GM13977 (cell line): ENCODE measurements at regions not wholly inside any gene's neighbourhood (a gene's known extent, or its start where the extent isn't known, plus 50 kb on each side); places are given as distances from the start of the nearest gene placed in this dataset.
"Not testable (repeated sequence)": the region's sequence is repeated elsewhere in the genome, so short reads cannot be mapped to it uniquely, and the experiment has no call there.

Experiments used
- DNase-seq: peaks from one replicate; pipeline ENCODE4 v3.0.0; 2012; ENCODE audit warnings: low spot score
- in situ Hi-C: fragments of 300-500 bp; cut with MboI; formaldehyde crosslinking; loops from one replicate; pipeline ENCODE4 v1.12.0; 2022; ENCODE audit warnings: low sequenced_read_pairs, low pct_unique_long_range_greater_than_20kb, mixed read lengths, inconsistent platforms; ENCODE audit not compliant: unreplicated experiment
- TF ChIP-seq, protein P1 (sequence below): IDR thresholded peaks from 2 replicates; pipeline ENCODE4 v1.5.1; 2012; ENCODE audit warnings: mild to moderate bottlenecking, control low read depth; ENCODE audit not compliant: insufficient read depth; ENCODE audit errors: extremely low read depth, missing control alignments

DNA sequence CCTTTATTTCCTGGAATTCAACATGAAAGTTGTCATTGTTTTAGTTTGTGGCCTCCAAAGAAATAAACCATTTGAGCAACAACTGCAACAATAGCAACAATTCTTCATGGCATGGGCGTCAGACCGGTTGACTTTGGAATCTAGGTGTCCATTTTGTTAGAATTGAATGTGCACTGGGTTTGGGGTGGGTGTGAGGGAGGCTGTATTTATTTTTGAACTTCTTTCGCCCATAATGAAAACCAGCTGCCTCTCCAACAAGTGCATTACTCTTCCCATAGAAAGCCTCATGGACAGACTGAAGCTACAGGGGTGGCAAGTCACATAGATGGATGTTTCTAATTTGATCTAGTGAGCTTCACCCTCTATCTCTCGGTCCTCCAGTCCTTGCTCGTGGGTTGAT lies 85.4 kb downstream of the ADAMTS15 start:
- TF ChIP-seq, protein P1, sequence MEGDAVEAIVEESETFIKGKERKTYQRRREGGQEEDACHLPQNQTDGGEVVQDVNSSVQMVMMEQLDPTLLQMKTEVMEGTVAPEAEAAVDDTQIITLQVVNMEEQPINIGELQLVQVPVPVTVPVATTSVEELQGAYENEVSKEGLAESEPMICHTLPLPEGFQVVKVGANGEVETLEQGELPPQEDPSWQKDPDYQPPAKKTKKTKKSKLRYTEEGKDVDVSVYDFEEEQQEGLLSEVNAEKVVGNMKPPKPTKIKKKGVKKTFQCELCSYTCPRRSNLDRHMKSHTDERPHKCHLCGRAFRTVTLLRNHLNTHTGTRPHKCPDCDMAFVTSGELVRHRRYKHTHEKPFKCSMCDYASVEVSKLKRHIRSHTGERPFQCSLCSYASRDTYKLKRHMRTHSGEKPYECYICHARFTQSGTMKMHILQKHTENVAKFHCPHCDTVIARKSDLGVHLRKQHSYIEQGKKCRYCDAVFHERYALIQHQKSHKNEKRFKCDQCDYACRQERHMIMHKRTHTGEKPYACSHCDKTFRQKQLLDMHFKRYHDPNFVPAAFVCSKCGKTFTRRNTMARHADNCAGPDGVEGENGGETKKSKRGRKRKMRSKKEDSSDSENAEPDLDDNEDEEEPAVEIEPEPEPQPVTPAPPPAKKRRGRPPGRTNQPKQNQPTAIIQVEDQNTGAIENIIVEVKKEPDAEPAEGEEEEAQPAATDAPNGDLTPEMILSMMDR, result no peak
- in situ Hi-C loops, result no loop called here
- DNase-seq, result no peak

DNA sequence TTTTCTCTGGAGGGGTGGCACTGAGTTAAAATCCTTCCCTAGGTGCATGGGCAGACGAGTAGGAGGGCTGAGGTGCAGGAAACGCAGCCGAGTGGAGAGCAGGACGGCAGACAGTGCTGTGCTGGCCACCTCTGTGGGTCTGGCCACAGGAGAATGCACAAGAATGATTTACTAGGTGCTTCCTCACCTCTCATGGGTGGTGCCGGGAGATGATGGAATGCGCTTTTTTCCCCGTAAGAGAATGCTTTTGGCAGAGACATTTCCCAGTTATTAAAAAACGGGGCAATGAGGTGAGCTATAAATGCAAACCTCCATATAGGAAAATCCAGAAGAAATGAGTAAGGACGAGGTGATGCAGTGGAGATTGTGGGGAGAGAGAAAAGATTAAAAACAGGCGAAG lies 86.1 kb downstream of the ADAMTS15 start:
- TF ChIP-seq, protein P1, result no peak
- in situ Hi-C loops, result no loop called here
- no peak for DNase-seq

DNA sequence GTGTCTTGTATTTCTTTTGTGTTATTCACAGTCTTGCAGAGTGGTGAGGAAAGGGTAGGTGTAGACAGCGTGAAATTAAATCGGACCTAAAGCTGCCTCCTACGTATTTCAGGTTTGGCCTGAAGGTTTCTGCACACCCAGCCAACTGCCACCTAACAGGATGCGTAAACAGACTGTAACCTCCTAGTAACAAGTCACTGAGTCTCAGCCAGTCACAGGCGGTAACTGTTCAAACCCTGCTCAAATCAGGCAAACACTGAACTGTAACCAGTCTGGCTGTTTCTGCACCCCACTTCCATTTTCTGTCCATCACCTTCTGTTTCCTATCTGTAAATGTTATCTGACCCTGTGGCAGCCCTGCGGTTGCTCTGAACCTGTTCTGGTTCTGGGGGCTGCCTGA lies 87.1 kb downstream of the ADAMTS15 start:
- DNase-seq, result no peak
- TF ChIP-seq, protein P1, result no peak
- in situ Hi-C loops, result no loop called here

DNA sequence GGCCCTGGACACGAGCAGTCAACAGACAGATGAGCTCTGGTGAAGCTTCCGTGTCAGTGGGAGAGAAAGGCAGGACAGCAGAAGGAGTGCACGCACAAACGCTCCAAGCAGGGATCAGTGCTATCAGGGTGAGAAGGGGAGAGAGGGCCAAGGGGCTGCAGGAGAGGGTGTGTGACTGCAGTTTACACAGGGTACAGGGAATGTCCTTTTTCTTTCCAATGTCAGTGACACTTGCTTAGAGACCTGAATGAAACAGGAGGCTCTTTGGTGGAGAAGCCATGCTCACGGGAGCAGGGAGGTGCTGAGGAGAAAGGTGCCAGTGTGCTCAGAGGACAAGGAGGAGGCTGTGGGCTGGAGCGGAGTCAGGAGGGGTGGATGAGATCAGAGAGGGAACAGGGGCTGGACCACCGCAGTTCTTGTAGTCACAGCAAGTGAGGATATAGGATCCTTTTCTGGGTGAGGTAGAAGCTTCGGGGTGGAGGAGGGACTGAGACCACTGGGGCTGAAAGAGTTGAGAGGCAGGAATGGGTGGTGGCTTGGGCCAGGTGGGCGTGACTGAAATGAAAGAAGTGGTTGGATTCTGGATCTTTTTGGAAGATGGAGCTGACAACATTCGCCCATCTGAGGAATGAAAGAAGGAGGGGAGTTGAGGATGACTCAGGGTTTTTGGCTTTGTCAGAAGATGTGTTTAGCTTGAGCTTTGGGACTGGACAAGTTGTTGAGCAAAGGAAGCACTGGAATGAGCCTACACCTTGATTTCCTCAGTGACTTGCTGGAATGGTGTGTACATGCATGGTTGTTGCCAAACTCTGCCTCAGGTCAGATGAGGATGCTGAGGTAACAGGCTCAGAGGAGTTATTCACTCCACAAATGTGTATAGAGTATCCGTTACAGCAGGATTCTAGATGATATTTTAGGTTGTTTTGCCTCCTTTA lies 87.9 kb downstream of the ADAMTS15 start:
- DNase-seq, result no peak
- in situ Hi-C loops, result no loop called here

DNA sequence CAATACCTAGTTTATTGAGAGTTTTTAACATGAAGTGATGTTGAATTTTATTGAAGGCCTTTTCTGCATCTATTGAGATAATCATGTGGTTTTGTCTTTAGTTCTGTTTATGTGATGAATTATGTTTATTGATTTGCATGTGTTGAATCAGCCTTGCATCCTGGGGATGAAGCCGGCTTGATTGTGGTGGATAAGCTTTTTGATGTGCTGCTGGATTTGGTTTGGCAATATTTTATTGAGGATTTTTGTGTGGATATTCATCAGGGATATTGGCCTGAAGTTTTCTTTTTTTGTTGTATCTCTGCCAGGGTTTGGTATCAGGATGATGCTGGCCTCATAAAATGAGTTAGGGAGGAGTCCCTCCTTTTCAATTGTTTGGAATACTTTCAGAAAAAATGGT lies 91.2 kb downstream of the ADAMTS15 start:
- in situ Hi-C loops, DNase-seq: not testable (repeated sequence)

More for the DNA sequence above, 87.9 kb downstream of the ADAMTS15 start:
- TF ChIP-seq, protein P1, result no peak

DNA sequence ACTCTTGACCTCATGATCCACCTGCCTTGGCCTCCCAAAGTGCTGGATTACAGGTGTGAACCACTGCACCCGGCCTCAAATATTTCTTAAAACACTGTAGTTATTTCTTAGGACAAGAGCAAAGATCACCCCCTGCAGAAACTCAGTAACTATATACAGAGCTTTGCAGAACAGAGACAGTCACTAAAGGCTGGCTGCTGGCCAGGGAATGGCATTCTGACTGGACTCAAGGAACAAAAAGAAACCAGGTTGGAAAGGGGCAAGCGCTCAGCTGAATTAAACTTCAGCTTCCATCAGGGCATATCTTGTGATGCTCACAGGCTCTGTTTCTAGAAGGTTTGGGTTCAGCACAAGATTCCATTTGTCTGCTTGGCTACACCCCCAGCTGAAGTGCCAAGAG lies 95.8 kb downstream of the ADAMTS15 start:
- TF ChIP-seq, protein P1, result no peak
- in situ Hi-C loops, result no loop called here
- no peak for DNase-seq

DNA sequence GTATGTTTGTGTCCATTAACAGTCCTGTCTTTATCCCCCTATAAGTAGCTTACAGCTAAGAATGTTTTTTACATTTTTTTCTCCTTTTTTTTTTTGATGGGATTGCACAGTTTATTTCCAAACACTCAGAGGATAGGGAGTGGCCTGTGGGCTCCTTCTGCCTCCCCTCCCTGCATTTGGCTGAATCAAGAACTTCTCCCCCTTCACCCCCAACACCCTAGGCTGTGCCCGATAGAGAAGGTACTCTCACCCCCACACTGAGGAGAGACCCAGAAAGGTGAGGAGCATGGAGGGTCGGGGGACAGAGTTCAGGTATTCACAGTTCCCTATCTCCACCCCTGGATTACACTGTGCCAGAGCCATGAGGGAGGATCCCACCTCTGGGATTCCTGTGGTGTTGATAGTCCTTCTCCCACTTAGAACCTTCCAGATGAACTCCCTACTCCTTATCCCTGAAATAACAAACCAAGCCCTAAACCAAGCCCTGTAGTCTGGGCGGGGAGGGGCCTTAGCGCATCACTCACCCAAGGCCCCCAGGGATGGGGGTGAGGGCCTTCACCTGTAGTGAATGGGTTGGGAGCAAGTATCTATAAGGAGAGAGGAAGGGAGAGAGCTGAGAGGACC lies 97.1 kb downstream of the ADAMTS15 start:
- DNase-seq, result no peak
- TF ChIP-seq, protein P1, result no peak
- in situ Hi-C loops, result no loop called here
